Natural killer cell treated with Interleukin-12 subunit alpha and Interleukin-12 subunit beta and Interleukin-15 and Interleukin-18, amount 100 ng/mL, for 72 hours (primary cell): ENCODE measurements at regions not wholly inside any gene's neighbourhood (a gene's known extent, or its start where the extent isn't known, plus 50 kb on each side); places are given as distances from the start of the nearest gene placed in this dataset.

Source experiments
- ATAC-seq, 2 donors: fragments of 150-1000 bp; cut with Tn5 transposase in 1 of 2; sonication (Bioruptor Pico), chemical (Tn5 transposase) in 1 of 2; 2 replicates each; pipeline ENCODE4 v1.10.0; 2021
- DNase-seq: peaks from one replicate; pipeline ENCODE4 v3.0.0; 2022; ENCODE audit warnings: low spot score
- H3K27ac Mint-ChIP-seq, 2 donors: 1 replicate in 1 of 2; 2 replicates in 1 of 2; pipeline ENCODE4 v1.8.0; 2022; ENCODE audit warnings: mixed read lengths in 2 of 2, mild to moderate bottlenecking in 1 of 2, moderate library complexity in 1 of 2
- H3K27me3 Mint-ChIP-seq, 2 donors: 1 replicate in 1 of 2; 2 replicates in 1 of 2; pipeline ENCODE4 v1.8.0; 2022; ENCODE audit warnings: mixed read lengths in 2 of 2
- H3K36me3 Mint-ChIP-seq: one replicate; pipeline ENCODE4 v1.8.0; 2022; ENCODE audit warnings: mixed read lengths
- H3K4me1 Mint-ChIP-seq, 2 donors: 1 replicate in 1 of 2; 2 replicates in 1 of 2; pipeline ENCODE4 v1.8.0; 2022; ENCODE audit warnings: low read depth in 2 of 2, mixed read lengths in 2 of 2, mild to moderate bottlenecking in 1 of 2
- H3K4me3 Mint-ChIP-seq: one replicate; pipeline ENCODE4 v1.8.0; 2022; ENCODE audit warnings: mixed read lengths
- H3K9me3 Mint-ChIP-seq: 2 replicates; pipeline ENCODE4 v1.8.0; 2022; ENCODE audit warnings: mixed read lengths

- Mint-ChIP-seq H3K27me3 (peaks cover 6 to 8% of the 10 kb centered on the region in 2 donors), H3K27ac (no peak overlapping the region), H3K4me1 (no peaks in the 10 kb centered on the region), H3K9me3 (no peaks in the 10 kb centered on the region), H3K4me3 (no peak overlapping the region), H3K36me3 (no peaks in the 10 kb centered on the region)
- DNase-seq (no peak), ATAC-seq (no peak)
These were observed 205.2 kb upstream of the PDE1C start for GRCh38 chr7:32275216-32276009.

- no peaks in the 10 kb centered on the region for H3K9me3 Mint-ChIP-seq
- H3K27ac Mint-ChIP-seq, result no peak overlapping the region
- no peak for DNase-seq
- H3K27me3 Mint-ChIP-seq, result peaks cover 6 to 8% of the 10 kb centered on the region in 2 donors
- H3K36me3 Mint-ChIP-seq, result no peaks in the 10 kb centered on the region
- ATAC-seq, result no peak
- H3K4me3 Mint-ChIP-seq, result no peak overlapping the region
- no peaks in the 10 kb centered on the region for H3K4me1 Mint-ChIP-seq
These were observed 203.1 kb upstream of the PDE1C start for GRCh38 chr7:32273297-32273696.

GRCh38 chr7:32266932-32267475, 196.8 kb upstream of the PDE1C start:
- Mint-ChIP-seq H3K27me3 (peaks cover 0 to 23% of the 10 kb centered on the region in 2 donors), H3K27ac (no peak overlapping the region), H3K9me3 (no peaks in the 10 kb centered on the region), H3K4me3 (no peak overlapping the region), H3K36me3 (no peaks in the 10 kb centered on the region), H3K4me1 (no peaks in the 10 kb centered on the region)
- ATAC-seq (peak in 1 of 2 donors; percentile 17), DNase-seq (no peak)

GRCh38 chr7:32264702-32265284, 194.6 kb upstream of the PDE1C start:
- H3K9me3 Mint-ChIP-seq, result no peaks in the 10 kb centered on the region

GRCh38 chr7:32263611-32264010, 193.4 kb upstream of the PDE1C start:
- H3K4me1 Mint-ChIP-seq, result no peaks in the 10 kb centered on the region
- no peak for DNase-seq
- H3K36me3 Mint-ChIP-seq, result no peaks in the 10 kb centered on the region
- no peak overlapping the region for H3K27ac Mint-ChIP-seq
- ATAC-seq, result no peak
- H3K9me3 Mint-ChIP-seq, result no peaks in the 10 kb centered on the region
- H3K4me3 Mint-ChIP-seq, result no peak overlapping the region
- peaks cover 0 to 23% of the 10 kb centered on the region in 2 donors for H3K27me3 Mint-ChIP-seq

More at GRCh38 chr7:32264702-32265284, 194.6 kb upstream of the PDE1C start:
- peaks cover 0 to 23% of the 10 kb centered on the region in 2 donors for H3K27me3 Mint-ChIP-seq
- no peaks in the 10 kb centered on the region for H3K4me1 Mint-ChIP-seq
- H3K36me3 Mint-ChIP-seq, result no peaks in the 10 kb centered on the region
- no peak for DNase-seq
- ATAC-seq, result no peak
- H3K4me3 Mint-ChIP-seq, result no peak overlapping the region
- H3K27ac Mint-ChIP-seq, result no peak overlapping the region

GRCh38 chr7:32262315-32262714, 192.1 kb upstream of the PDE1C start:
- DNase-seq, result no peak
- no peaks in the 10 kb centered on the region for H3K36me3 Mint-ChIP-seq
- no peaks in the 10 kb centered on the region for H3K9me3 Mint-ChIP-seq
- no peak overlapping the region for H3K4me3 Mint-ChIP-seq
- peaks cover 0 to 23% of the 10 kb centered on the region in 2 donors for H3K27me3 Mint-ChIP-seq
- no peaks in the 10 kb centered on the region for H3K4me1 Mint-ChIP-seq
- H3K27ac Mint-ChIP-seq, result no peak overlapping the region
- ATAC-seq, result no peak

GRCh38 chr7:32259931-32260596, 189.9 kb upstream of the PDE1C start:
- Mint-ChIP-seq H3K27me3 (peaks cover 0 to 16% of the 10 kb centered on the region in 2 donors), H3K27ac (no peak overlapping the region)

GRCh38 chr7:32258265-32258664, 188.1 kb upstream of the PDE1C start:
- H3K36me3 Mint-ChIP-seq, result no peaks in the 10 kb centered on the region
- H3K4me1 Mint-ChIP-seq, result no peaks in the 10 kb centered on the region
- no peaks in the 10 kb centered on the region for H3K27me3 Mint-ChIP-seq
- DNase-seq (no peak), ATAC-seq (no peak)
- H3K27ac Mint-ChIP-seq, result no peak overlapping the region
- H3K9me3 Mint-ChIP-seq, result no peaks in the 10 kb centered on the region
- H3K4me3 Mint-ChIP-seq, result no peak overlapping the region

More at GRCh38 chr7:32259931-32260596, 189.9 kb upstream of the PDE1C start:
- ATAC-seq, result no peak
- Mint-ChIP-seq H3K9me3 (no peaks in the 10 kb centered on the region), H3K4me1 (no peaks in the 10 kb centered on the region), H3K4me3 (no peak overlapping the region), H3K36me3 (no peaks in the 10 kb centered on the region)
- no peak for DNase-seq

GRCh38 chr7:32257621-32258020, 187.4 kb upstream of the PDE1C start:
- DNase-seq, result no peak
- Mint-ChIP-seq H3K27me3 (no peaks in the 10 kb centered on the region), H3K36me3 (no peaks in the 10 kb centered on the region), H3K27ac (no peak overlapping the region), H3K9me3 (no peaks in the 10 kb centered on the region), H3K4me1 (no peaks in the 10 kb centered on the region), H3K4me3 (no peak overlapping the region)
- ATAC-seq, result no peak

GRCh38 chr7:32256811-32257210, 186.6 kb upstream of the PDE1C start:
- DNase-seq, result no peak
- Mint-ChIP-seq H3K4me3 (no peak overlapping the region), H3K36me3 (no peaks in the 10 kb centered on the region), H3K9me3 (no peaks in the 10 kb centered on the region), H3K27me3 (peaks cover 0 to 8% of the 10 kb centered on the region in 2 donors), H3K27ac (no peak overlapping the region), H3K4me1 (no peaks in the 10 kb centered on the region)
- no peak for ATAC-seq

- ATAC-seq (no peak), DNase-seq (no peak)
- Mint-ChIP-seq H3K36me3 (no peaks in the 10 kb centered on the region), H3K27ac (no peak overlapping the region), H3K9me3 (no peaks in the 10 kb centered on the region), H3K4me1 (no peaks in the 10 kb centered on the region), H3K27me3 (peaks cover 4 to 12% of the 10 kb centered on the region in 2 donors), H3K4me3 (no peak overlapping the region)
These were observed 186.2 kb upstream of the PDE1C start for GRCh38 chr7:32256376-32256775.

- H3K4me1 Mint-ChIP-seq, result no peaks in the 10 kb centered on the region
These were observed 184.8 kb upstream of the PDE1C start for GRCh38 chr7:32255036-32255435.

GRCh38 chr7:32253299-32253698, 183.1 kb upstream of the PDE1C start:
- Mint-ChIP-seq H3K4me1 (no peaks in the 10 kb centered on the region), H3K27me3 (peaks cover 10 to 22% of the 10 kb centered on the region in 2 donors), H3K9me3 (no peaks in the 10 kb centered on the region), H3K4me3 (no peak overlapping the region), H3K36me3 (no peaks in the 10 kb centered on the region), H3K27ac (no peak overlapping the region)
- ATAC-seq (no peak), DNase-seq (no peak)

More at GRCh38 chr7:32255036-32255435, 184.8 kb upstream of the PDE1C start:
- Mint-ChIP-seq H3K36me3 (no peaks in the 10 kb centered on the region), H3K4me3 (no peak overlapping the region), H3K9me3 (no peaks in the 10 kb centered on the region), H3K27me3 (peaks cover 7 to 16% of the 10 kb centered on the region in 2 donors), H3K27ac (no peak overlapping the region)
- DNase-seq (no peak), ATAC-seq (no peak)

GRCh38 chr7:32251659-32252058, 181.5 kb upstream of the PDE1C start:
- no peak for DNase-seq
- Mint-ChIP-seq H3K27ac (no peak overlapping the region), H3K9me3 (no peaks in the 10 kb centered on the region), H3K27me3 (peaks cover 10 to 22% of the 10 kb centered on the region in 2 donors), H3K4me3 (no peak overlapping the region), H3K36me3 (no peaks in the 10 kb centered on the region), H3K4me1 (no peaks in the 10 kb centered on the region)
- no peak for ATAC-seq
